ACC112 (cell line): ENCODE measurements at regions not wholly inside any gene's neighbourhood (a gene's known extent, or its start where the extent isn't known, plus 50 kb on each side); places are given as distances from the start of the nearest gene placed in this dataset.
"Not testable (repeated sequence)": the region's sequence is repeated elsewhere in the genome, so short reads cannot be mapped to it uniquely, and the experiment has no call there.

Experiments
- H2AFZ ChIP-seq: fragments of 200-600 bp; sonication (generic); one replicate; pipeline ENCODE4 v1.6.0; 2017; ENCODE audit warnings: antibody characterized with exemption, low read length; ENCODE audit not compliant: unreplicated experiment
- H3K27ac ChIP-seq: fragments of 200-600 bp; sonication (generic); 2 replicates; pipeline ENCODE4 v1.5.1; 2014; ENCODE audit warnings: low read depth, mild to moderate bottlenecking, antibody characterized with exemption, low read length, moderate library complexity
- H3K27me3 ChIP-seq: fragments of 200-600 bp; sonication (generic); 2 replicates; pipeline ENCODE4 v1.6.1; 2014; ENCODE audit warnings: mild to moderate bottlenecking, antibody characterized with exemption, low read length, moderate library complexity, mixed read lengths; ENCODE audit not compliant: insufficient read depth
- H3K36me3 ChIP-seq: fragments of 200-600 bp; sonication (generic); 2 replicates; pipeline ENCODE4 v1.6.1; 2016; ENCODE audit warnings: mild to moderate bottlenecking, antibody characterized with exemption, low read length, moderate library complexity, mixed read lengths; ENCODE audit not compliant: insufficient read depth
- H3K4me1 ChIP-seq: fragments of 200-600 bp; sonication (generic); one replicate; pipeline ENCODE4 v1.6.1; 2016; ENCODE audit warnings: low read length, mixed read lengths; ENCODE audit not compliant: insufficient read depth, unreplicated experiment, control insufficient read depth
- H3K4me3 ChIP-seq: fragments of 200-600 bp; sonication (generic); 2 replicates; pipeline ENCODE4 v1.5.1; 2014; ENCODE audit warnings: mild to moderate bottlenecking, low read depth, low read length
- H3K79me2 ChIP-seq: fragments of 200-600 bp; sonication (generic); one replicate; pipeline ENCODE4 v1.6.0; 2016; ENCODE audit warnings: low read length; ENCODE audit not compliant: control insufficient read depth, unreplicated experiment, insufficient read depth

- Histone ChIP-seq H3K36me3 (no peaks in the 10 kb centered on the region), H3K27me3 (no peaks in the 10 kb centered on the region), H3K27ac (no peak overlapping the region), H3K79me2 (no peaks in the 10 kb centered on the region), H3K4me1 (peaks cover 7% of the 10 kb centered on the region), H3K4me3 (no peak overlapping the region), H2AFZ (no peak overlapping the region)
Observed at GRCh38 chr6:109255946-109256640, 126.2 kb downstream of the CD164 start.

- no peaks in the 10 kb centered on the region for H3K36me3 ChIP-seq
- H3K79me2 ChIP-seq, result no peaks in the 10 kb centered on the region
- no peak overlapping the region for H3K27ac ChIP-seq
- H3K4me3 ChIP-seq, result no peak overlapping the region
- H2AFZ ChIP-seq, result no peak overlapping the region
- no peaks in the 10 kb centered on the region for H3K4me1 ChIP-seq
- no peaks in the 10 kb centered on the region for H3K27me3 ChIP-seq
Observed at GRCh38 chr6:109255087-109255486, 127.2 kb downstream of the CD164 start.

DNA sequence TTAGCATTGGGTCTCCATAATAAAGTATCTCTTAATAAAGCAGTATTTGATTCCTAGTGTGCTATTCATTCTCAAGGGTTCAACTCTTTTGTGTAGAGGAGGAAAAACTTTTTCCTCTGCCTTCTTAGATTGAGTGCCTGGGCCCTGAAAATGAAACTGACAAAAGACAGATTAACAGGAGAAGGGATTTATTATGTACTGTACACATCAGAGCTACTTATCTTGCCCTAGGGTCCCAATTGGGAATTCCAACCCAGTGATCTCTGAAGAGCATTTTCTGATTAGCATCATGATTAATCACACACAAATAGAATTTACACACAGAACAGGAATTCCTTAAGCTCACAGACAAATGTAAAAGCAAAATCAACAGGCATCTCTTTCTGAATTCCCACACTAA lies 128.9 kb downstream of the CD164 start:
- Histone ChIP-seq H2AFZ (no peak overlapping the region), H3K27me3 (no peaks in the 10 kb centered on the region), H3K4me3 (no peak overlapping the region), H3K27ac (no peak overlapping the region), H3K79me2 (no peaks in the 10 kb centered on the region), H3K4me1 (no peaks in the 10 kb centered on the region), H3K36me3 (no peaks in the 10 kb centered on the region)

DNA sequence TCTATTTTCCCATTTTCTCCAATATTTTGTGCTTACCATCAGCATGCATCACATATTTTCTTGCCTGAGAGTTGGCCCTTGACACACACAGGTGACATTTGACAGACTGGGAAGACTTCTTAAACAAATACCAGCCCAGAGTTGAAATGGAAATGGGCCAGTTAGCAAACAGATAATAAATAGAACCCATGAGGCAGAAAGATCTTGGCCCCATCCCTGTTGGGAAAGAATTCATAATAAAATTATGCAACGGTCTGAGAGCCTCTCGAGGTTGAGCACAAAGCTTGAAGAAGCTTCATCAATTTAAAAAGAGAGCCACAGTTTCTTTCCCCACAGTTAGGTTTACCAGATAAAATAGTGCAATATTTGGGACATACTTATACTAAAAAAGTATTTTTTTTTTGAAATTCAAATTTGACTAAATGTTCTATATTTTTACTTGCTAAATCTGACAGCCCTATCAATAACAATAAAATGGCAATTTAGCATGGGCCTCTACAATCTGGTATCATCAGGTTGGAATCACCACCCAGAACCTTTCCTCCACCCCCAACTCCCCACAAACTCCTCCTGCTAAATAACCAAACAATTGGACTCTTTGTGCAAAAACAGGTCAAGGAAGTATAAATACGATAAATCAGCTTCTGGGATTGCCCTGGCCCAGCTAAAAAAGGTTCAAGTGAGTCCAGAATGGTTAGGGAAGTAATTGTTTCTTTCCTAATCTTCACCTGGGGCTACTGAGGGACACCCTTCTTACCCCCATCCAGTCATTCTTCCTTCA lies 129.8 kb downstream of the CD164 start:
- H2AFZ ChIP-seq, result no peak overlapping the region
- no peaks in the 10 kb centered on the region for H3K36me3 ChIP-seq
- H3K27ac ChIP-seq, result no peak overlapping the region
- H3K4me1 ChIP-seq, result no peaks in the 10 kb centered on the region
- no peaks in the 10 kb centered on the region for H3K27me3 ChIP-seq
- H3K4me3 ChIP-seq, result no peak overlapping the region
- H3K79me2 ChIP-seq, result no peaks in the 10 kb centered on the region

- Histone ChIP-seq H3K79me2 (no peaks in the 10 kb centered on the region), H3K36me3 (no peaks in the 10 kb centered on the region), H3K27ac (no peak overlapping the region), H3K4me3 (no peak overlapping the region), H3K27me3 (no peaks in the 10 kb centered on the region), H2AFZ (no peak overlapping the region), H3K4me1 (no peaks in the 10 kb centered on the region)
Observed at GRCh38 chr6:109251839-109252238, 130.4 kb downstream of the CD164 start.

DNA sequence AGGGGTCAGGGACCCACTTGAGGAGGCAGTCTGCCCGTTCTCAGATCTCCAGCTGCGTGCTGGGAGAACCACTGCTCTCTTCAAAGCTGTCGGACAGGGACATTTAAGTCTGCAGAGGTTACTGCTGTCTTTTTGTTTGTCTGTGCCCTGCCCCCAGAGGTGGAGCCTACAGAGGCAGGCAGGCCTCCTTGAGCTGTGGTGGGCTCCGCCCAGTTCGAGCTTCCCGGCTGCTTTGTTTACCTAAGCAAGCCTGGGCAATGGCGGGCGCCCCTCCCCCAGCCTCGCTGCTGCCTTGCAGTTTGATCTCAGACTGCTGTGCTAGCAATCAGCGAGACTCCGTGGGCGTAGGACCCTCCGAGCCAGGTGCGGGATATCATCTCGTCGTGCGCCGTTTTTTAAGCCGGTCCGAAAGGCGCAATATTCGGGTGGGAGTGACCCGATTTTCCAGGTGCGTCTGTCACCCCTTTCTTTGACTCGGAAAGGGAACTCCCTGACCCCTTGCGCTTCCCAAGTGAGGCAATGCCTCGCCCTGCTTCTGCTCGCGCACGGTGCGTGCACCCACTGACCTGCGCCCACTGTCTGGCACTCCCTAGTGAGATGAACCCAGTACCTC lies 131.6 kb downstream of the CD164 start:
- H3K4me3 ChIP-seq, H3K27me3 ChIP-seq, H3K27ac ChIP-seq, H3K36me3 ChIP-seq, H3K4me1 ChIP-seq, H3K79me2 ChIP-seq, H2AFZ ChIP-seq: not testable (repeated sequence)

GRCh38 chr6:109243863-109244825 lies 138.1 kb downstream of the CD164 start:
- Histone ChIP-seq H3K4me3 (no peak overlapping the region), H3K79me2 (no peaks in the 10 kb centered on the region), H3K27me3 (no peaks in the 10 kb centered on the region), H3K36me3 (no peaks in the 10 kb centered on the region), H3K4me1 (peaks cover 39% of the 10 kb centered on the region), H2AFZ (no peak overlapping the region), H3K27ac (no peak overlapping the region)

GRCh38 chr6:109242925-109243324 lies 139.3 kb downstream of the CD164 start:
- no peaks in the 10 kb centered on the region for H3K36me3 ChIP-seq
- H3K79me2 ChIP-seq, result no peaks in the 10 kb centered on the region
- no peak overlapping the region for H2AFZ ChIP-seq
- H3K27me3 ChIP-seq, result no peaks in the 10 kb centered on the region
- H3K4me1 ChIP-seq, result peaks cover 47% of the 10 kb centered on the region
- H3K27ac ChIP-seq, result no peak overlapping the region
- H3K4me3 ChIP-seq, result no peak overlapping the region

DNA sequence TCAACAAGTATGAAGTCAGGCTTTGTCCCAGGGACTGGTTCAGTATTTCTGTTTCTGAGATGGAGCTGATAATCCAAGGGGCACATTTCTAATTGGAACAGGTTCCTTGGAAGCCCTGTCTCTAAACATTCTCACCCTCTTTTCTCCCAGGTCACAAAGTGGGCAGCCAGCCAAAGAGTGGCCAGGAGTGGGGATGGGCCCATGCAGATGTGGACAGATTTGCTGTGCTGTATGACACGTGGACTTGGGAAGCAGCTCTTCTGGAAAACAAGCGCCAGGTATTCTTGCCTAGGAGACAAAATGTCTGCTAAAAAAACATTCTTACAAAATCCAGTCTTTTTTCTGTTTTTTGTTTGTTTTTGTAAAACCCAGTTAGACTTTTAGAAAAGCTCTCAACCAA lies 140.2 kb downstream of the CD164 start:
- no peak overlapping the region for H3K4me3 ChIP-seq
- peak overlapping the region; percentile 56 for H2AFZ ChIP-seq

GRCh38 chr6:109241199-109241598 lies 141.1 kb downstream of the CD164 start:
- Histone ChIP-seq H3K27me3 (no peaks in the 10 kb centered on the region), H3K27ac (peak overlapping the region; percentile 78; the same call in 1 of the 2 replicates), H3K79me2 (no peaks in the 10 kb centered on the region), H3K4me3 (no peak overlapping the region), H2AFZ (no peak overlapping the region), H3K36me3 (no peaks in the 10 kb centered on the region), H3K4me1 (peaks cover 60% of the 10 kb centered on the region)

More for the DNA sequence above, 140.2 kb downstream of the CD164 start:
- H3K36me3 ChIP-seq, result no peaks in the 10 kb centered on the region
- H3K4me1 ChIP-seq, result peaks cover 56% of the 10 kb centered on the region
- H3K27ac ChIP-seq, result no peak overlapping the region
- no peaks in the 10 kb centered on the region for H3K79me2 ChIP-seq
- no peaks in the 10 kb centered on the region for H3K27me3 ChIP-seq
